HT-29 (cell line): ENCODE measurements at regions not wholly inside any gene's neighbourhood (a gene's known extent, or its start where the extent isn't known, plus 50 kb on each side); places are given as distances from the start of the nearest gene placed in this dataset.
A peak's percentile ranks its signal among the peaks of the same experiment; 100 is the strongest.
"Not testable (repeated sequence)": the region's sequence is repeated elsewhere in the genome, so short reads cannot be mapped to it uniquely, and the experiment has no call there.

Experiments used
- DNase-seq: peaks from one replicate; pipeline ENCODE4 v3.0.0-alpha.2; 2015; ENCODE audit warnings: low spot score

DNA sequence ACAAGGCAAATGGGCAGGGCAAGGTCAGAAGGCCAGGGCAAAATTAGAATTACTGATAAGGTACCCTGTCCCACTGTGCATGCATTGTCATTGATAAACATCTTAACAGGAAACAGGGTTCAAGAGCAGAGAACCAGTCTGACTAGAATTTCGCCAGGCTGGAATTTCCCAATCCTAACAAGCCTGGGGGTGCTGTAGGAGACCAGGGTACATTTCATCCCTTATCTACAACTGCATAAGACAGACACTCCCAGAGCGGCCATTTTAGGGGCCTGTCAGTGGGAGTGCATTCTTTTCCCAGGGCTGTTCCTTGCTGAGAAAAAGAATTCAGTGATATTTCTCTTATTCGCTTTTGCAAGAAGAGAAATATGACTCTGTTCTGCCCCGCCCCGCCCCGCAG is 218.7 kb upstream of the RASA1 start:
- DNase-seq, result not testable (repeated sequence)

DNA sequence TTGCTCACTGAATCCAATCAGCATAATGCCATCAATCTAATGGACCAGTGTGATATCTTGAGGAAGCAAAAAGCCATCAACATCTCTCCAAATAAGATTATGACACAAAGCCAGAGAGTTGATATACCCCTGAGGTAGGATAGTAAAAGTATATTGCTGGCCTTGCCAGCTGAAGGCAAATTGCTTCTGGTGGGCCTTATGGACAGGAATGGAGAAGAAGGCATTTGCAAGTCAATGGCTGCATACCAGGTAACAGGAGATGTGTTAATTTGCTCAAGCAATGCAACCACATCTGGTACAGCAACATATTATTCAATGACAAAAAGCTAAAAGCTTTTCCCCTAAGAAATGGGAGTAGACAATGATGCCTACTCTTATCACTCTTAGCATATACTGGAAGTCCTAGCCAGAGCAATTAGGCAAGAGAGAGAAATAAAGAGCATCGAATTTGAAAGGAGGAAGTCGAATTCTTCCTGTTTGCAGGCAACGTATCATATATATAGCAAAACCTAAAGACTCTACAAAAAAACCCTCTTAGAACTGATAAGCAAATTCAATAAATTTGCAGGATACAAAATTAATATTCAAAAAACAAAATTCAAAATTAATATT is 216.1 kb upstream of the RASA1 start:
- DNase-seq, result no peak

DNA sequence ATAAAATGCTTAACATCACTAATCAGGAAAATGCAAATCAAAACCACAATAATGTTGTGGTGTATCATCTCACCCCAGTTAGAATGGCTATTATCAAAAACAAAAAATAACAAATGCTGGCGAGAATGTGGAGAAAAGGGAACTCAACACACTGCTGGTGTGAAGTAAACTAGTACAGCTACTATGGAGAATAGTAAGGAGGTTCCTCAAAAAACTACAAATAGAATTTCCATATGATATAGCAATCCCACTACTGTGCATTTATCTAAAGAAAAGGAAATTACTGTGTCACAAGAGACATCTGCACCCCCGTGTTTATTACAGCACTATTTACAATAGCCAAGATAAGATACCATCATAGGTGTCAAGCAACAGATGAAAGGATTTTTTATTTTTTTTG is 214.5 kb upstream of the RASA1 start:
- DNase-seq, result no peak

DNA sequence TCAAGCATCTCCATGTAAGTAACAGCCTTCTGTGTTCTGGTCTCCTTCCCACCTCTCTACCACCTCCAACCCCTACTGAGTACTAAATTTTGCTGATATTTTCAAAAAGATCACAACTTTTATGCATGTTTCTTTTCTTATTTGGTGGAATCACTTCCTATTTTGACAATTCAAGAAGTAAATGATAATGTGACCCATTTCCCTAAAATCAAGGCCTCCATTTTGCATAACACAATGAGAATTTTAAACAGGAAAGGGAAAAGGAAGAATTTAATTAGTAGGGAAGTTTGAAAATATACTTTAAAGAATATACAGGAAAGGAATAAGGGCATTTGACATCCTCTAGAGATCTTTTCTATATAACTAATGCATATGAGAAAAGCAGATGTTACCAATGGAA is 212.9 kb upstream of the RASA1 start:
- no peak for DNase-seq

DNA sequence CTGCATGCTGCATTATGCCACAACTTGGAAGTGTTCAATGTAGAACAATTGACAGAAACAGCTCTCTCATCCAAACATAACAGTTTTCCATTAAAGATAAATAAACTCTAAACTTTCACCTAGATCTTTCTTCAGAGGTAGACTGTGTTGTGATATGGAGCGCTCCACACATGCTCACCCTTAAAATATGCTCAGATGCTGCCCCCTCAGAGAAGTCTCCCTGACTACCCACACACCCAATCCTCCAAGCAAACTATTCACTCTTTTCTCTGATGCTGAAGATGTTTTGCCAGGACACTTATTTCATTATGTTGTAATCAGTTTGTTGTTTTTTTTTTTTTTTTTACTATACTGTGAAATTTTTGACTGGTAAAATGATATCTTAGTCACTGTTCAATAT is 206.6 kb upstream of the RASA1 start:
- no peak for DNase-seq

DNA sequence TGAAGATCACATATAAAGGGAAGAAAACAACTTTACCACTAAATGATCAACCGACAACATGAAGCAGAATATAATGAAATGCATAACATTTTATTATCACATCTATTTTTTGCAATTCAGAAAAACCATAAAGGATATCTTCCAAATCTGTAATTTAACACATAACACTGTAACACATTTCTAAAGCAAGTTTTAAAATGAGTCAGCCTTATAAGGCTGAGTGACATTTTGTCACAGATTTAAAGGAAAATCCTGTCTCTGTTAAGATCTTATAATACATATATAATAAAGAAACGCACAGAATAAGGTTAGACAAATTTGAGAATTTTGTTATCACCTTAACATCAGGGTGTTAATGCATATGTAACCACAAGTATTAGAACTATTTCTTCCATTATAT is 198.4 kb upstream of the RASA1 start:
- no peak for DNase-seq

DNA sequence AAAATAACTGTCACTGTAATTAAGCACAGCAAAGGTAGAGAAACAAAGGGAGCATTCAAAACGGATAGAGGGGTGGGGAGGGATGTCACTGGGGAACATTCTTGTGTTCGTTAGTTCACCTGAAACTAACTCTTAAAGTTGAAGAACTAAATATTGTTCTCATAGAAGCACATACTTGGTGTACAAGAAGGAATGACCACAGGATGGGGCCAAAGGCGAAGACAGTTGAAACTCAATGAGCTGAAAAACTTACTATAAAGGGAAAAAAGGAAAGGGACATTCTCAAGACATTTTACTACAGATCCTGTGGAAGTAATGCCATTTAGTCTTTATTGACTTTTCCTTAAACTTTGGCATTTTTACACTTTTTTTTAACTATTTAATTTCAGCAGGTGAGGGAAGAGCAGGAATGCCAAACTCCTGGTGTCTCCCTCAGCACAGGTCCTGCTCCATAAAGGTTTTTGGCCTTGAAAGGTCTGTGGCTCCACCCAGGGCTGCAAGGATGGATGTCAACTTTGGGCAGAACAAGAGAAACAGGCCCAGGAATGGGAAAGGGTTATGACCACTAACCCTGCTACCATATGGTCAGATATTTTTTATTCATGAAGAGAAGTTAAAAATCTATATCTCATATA is 197.6 kb upstream of the RASA1 start:
- DNase-seq, result peak; percentile 90

DNA sequence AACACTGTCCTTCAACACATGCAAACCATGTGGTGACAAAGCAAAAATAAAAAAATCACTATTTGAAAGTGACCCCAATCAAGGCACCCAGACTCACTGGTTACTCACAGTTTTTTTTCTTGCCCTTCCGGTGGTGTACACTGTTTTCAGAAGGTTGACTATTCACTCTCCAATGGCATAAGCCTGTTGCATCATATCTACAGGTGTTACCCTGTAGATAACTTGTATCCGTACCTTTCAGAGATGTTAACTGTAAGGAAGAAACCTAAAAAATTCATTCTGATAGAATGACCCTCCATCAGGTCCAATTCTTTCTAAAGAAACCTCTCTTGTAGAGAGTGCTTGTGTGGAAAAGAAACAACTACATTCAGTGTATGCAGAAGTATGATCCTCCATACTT is 193.6 kb upstream of the RASA1 start:
- no peak for DNase-seq

DNA sequence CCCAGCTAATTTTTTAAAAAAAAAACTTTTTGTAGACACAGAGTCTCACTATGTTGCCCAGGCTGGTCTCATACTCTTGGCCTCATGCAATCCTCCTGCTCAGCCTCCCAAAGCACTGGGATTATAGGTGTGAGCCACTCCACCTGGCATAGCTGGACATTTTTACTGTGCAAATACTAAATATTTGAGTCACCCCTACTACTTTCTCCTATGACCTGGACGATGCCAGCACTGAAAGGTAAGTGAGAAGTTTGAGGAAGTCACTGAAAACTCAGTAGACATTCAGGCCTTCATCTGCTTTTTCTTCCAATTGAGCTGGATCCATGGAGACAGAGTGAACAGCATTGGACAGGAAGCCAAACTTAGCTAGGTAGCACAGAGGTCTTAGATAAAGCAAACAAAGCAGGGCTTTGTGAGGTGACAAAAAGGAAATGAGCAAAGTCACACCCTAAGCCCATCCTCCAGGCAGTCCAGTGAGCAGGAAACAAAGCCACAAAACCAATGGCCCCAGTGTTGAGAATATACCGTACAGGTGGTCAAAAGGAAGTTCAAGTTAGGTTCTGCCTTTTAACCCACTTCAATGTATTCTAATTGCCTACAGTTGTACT is 192.6 kb upstream of the RASA1 start:
- peak; percentile 92 for DNase-seq

DNA sequence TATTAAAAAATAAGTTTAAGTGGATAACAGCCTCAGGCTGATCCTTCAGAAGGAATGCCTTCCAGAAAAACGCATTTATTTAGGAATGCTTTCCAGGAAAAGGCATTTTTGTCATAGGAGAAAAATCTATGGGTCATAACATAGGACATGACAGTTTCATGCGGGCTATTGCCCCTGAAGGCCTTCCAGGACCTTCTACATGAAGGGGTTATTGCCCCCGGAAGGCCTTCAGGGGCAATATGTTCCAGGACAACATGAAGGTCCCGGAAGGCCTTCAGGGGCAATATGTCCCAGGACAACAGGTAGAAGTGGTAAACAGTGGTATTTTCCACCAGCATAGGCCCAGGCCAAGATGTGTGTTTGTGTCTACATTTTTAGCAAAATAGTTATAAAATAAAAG is 191.3 kb upstream of the RASA1 start:
- no peak for DNase-seq

DNA sequence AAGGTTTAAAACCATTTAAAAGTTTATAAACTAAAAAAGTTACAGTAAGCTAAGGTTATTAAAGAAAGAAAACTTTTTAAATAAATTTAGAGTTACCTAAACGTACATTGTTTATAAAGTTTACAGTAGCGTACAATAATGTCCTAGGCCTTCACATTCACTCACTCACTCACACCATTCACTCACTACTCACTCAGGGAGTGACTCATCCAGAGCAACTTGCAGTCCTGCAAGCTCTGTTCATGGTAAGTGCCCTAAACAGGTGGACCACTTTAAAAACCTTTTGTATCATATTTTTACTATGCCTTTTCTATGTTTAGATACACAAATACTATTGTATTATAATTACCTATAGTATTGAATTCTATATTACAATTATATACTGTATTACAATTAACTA is 190.8 kb upstream of the RASA1 start:
- DNase-seq, result no peak

DNA sequence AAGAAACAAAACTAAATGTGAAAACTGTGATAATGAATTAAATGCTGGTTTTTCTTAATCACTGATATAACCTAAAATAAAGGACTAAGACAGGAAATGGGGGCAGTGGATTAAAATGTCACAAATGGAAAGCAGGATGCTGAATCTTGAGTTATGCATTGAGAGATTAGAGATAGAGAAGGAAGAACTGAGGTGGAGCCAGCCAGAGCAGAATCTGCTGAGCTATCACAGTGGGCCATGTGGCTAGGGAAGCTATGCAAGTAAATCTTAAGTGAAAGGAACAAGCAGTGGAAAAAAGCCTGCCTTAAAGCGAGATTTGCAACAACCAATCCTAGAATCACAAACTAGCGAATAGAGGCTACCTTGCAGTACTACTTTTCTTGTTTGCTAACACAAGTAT is 188.5 kb upstream of the RASA1 start:
- no peak for DNase-seq

DNA sequence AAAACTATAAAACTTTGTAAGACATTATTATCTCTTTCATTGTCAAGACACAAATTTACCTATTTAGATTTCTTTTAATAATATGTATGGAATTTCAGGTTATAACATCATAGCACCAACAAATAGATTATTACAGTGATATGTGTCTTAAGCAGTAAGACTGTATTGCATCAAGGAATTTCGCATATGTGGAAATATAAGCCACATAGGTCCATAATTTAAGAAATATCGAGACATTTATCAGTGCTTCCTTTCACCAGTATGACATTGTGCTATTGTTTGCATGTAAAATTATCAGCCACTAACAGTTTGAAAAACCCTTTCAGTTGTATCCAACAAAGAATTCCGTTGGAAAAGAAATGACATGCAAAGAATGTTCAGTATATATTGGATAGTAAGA is 186.7 kb upstream of the RASA1 start:
- no peak for DNase-seq

DNA sequence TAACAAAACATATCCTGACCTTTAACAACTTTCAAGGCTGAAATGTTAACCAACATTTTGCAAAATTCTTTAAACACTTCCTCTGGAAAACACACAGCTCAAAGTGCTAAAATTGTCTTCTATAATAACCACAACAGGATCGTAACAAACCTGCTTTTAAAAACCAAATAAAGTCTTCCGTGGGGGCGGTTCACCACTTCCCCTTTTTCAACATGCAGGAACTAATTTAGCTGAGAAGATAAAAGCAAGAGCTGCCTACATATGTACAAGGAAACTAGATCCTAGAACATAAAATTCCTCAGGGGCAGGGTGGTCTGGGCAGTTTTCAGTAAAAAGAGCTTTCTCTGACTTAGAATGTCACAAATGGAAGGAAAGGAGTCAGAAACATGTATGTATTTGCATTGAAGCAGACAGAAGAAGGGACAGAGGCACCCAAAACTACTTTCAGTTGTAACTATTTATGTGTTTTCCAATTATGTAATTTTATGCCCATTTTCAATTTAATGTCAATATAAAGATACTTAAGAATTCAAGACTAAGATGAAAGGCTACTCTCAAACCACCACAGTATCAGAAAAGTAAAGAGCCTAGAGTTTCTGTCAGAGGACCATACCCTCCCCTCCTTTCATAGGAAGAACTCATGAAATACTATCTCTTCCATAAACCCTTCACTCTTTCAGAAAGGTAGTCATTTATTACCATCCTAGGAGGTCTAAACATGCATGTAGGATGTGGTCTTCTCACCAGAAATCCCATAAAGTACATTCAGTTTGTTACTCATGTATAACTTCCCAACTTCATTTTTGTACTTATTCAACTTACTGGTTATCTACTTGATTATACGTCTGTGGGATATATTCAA is 185.9 kb upstream of the RASA1 start:
- DNase-seq, result peak; percentile 38

DNA sequence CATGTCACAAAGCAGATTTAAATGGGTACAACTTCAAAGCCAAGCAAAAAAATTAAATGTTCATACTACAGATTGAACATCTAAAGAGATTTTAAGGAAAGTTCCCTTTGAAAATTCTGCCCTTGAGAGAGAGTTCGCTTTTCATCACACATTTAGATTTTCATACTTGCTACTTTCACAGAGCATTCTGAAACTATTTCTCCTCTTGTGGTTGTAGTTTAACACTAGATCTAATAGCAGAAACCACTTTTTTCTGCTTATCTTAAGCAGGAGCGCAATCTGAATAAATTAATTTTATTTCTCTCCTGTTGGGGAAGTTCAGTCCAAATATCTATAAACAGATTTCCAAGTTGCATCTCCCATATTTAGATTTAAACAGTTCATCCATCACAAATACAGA is 173.3 kb upstream of the RASA1 start:
- no peak for DNase-seq

DNA sequence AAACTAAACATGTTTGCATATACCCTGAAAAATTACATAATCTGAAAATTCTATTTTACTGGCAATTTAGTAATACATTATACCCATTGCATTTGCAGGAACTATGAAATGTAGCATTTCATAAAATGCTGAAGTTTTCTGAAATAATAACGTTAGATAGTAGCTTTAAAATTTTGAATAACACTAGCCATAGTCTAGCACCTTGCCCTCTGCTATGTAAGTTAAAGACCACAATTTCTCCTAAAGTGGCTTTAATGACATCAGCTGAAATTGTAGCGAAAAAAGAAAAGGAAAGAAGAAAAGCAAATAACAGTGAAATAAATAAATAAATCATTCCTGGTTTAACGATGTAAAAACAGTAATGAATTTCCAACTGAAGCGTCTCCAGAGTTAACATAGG is 172.8 kb upstream of the RASA1 start:
- DNase-seq, result no peak

DNA sequence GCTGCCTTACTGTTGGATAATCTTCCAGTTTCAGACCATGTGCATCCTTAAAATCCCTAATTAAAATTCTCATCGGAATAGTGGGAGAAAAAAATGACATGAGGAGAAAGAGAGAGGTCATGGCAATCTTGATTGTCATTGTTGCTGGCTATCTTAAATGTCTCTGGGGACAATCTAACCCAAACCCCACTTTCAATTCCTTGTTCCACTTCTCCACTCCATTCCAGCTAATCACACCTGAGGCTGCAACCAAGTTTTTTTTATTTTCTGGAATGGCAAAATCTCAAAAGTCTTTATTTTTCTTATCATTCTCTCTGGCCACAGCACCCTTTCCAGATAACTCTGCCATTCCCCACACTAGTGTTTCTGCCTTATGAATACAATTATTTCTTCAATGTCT is 171.9 kb upstream of the RASA1 start:
- no peak for DNase-seq

DNA sequence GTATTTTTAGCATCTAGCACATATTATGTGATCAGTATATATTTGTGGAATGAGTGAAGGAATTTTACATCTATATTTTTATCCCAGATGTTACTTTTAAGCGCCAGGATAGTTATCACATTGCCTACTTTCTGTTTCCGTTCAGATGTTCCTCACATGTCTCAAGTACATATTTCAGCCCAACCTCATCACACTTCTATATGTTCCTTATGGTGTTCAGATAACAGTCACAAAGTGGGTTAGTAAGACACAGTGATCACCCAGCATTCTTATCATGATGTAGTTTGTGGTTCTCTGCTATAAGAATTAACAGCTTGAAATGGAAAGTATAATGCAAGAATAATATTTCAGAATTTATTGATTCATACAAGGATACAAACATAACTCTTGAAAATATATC is 170.0 kb upstream of the RASA1 start:
- no peak for DNase-seq

DNA sequence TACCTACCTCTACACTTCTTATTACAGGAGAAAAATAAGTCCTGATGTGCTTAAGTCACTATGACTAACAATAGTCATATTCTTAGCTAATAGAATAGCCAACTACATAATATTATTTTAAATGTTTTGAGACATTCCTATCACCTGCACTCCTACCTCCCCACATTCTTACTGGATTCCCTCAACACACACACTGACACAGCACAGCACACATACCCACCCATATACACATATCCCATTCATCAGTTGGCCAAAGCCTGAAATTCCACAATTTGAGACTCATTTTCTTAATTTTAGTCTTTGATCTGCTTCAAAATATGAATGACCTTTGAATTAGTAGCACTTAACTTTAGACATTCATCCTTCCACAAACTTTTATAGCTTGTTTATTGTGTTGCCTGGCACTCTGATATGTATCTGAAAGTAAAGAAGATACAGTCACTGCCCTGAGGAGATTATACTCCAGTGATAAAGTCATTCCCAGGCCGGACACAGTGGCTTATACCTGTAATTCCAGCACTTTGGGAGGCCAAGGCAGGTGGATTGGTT is 168.3 kb upstream of the RASA1 start:
- peak; percentile 66 for DNase-seq

DNA sequence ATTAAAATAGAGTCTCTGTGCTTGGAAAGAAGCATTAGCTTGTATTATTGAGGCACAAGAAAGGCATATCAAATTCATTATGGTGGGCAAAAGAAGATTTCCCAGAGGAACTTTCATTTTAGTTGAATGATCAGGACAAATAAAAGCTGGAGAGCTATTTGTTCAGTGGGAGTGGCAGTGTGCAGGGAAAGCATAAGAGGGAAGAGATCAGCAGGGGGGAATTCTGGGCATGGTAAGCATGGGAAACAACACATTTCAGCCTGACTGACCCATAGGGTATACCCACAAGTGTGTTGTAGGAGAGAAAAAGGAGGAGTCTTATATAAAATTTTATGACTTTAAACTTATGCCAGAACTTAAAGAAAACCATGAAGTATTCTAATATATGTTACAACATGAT is 167.7 kb upstream of the RASA1 start:
- DNase-seq, result peak; percentile 34

DNA sequence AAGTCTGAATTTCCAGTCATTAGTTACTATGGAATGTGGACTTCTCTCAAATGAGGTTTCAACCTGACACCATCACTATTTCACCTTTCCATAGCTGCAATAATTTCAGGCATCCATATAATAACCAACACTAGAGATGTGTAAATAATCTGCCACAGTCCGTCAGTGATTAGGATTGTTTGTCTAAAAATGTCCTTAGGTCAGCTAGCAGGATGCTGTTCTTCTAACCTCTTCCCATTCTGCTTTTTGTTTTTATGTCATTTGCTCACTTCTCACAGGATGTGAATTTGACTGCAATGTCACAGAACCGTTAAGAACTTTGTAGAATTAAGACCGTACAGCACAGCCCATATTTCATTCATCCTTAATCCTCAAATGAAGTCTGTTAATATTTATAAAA is 166.4 kb upstream of the RASA1 start:
- no peak for DNase-seq

DNA sequence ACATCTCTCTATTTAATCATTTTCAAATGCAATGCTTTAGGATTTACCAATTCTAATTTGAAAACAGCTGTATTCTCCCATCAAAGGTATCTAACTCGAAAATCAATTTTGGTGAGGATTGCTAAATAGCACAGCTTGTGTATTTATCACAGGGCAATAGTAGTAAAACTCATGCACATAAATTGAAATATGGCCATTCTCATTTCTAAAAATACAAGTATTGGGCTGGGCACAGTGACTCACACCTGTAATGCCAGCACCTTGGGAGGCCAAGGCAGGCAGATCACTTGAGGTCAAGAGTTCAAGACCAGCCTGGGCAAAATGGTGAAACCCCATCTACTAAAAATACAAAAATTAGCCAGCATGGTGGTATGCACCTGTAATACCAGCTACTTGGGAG is 164.8 kb upstream of the RASA1 start:
- DNase-seq, result no peak
